ENCODE measurements at regions not wholly inside any gene's neighbourhood (a gene's known extent, or its start where the extent isn't known, plus 50 kb on each side); places are given as distances from the start of the nearest gene placed in this dataset.

DNA sequence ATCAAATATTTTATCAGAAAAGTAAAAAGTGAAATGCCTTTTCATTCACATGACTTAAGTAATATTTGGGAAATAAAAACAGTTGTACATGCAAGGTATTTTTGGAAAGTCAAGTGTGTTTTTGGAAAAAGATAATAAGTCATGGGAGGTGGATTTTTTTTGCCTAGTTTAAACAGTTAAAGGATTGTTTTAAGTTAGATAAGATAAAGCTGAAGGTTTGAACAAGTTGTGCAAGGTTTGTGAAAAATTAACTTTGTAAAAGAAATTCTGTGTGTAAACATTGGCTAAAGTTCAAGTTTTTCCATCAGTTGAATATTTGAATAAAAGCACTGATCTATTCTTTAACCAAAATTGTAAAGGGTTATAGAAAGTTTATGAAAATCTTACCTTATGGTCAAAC, 207.9 kb upstream of the RGPD4 start:
- Histone ChIP-seq H3K9me3 (peaks cover 0 to 5% (median 4%) of the 10 kb centered on the region in 3 donors), H3K4me3 (no peak overlapping the region), H3K36me3 (replicated peaks in 1 of 2; ENCODE audit: insufficient read depth in 1 of 2, low read depth in 2 of 2) (no peaks in the 10 kb centered on the region), H3K4me1 (no peaks in the 10 kb centered on the region), H3K27ac (no peak overlapping the region), H3K27me3 (no peaks in the 10 kb centered on the region)
- no peak for TF ChIP-seq POLR2A (IDR thresholded peaks at IDR 0.05)
- TF ChIP-seq, protein P1, sequence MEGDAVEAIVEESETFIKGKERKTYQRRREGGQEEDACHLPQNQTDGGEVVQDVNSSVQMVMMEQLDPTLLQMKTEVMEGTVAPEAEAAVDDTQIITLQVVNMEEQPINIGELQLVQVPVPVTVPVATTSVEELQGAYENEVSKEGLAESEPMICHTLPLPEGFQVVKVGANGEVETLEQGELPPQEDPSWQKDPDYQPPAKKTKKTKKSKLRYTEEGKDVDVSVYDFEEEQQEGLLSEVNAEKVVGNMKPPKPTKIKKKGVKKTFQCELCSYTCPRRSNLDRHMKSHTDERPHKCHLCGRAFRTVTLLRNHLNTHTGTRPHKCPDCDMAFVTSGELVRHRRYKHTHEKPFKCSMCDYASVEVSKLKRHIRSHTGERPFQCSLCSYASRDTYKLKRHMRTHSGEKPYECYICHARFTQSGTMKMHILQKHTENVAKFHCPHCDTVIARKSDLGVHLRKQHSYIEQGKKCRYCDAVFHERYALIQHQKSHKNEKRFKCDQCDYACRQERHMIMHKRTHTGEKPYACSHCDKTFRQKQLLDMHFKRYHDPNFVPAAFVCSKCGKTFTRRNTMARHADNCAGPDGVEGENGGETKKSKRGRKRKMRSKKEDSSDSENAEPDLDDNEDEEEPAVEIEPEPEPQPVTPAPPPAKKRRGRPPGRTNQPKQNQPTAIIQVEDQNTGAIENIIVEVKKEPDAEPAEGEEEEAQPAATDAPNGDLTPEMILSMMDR (IDR thresholded peaks at IDR 0.05) = no peak
- ATAC-seq (no peak), DNase-seq (no peak)
- intact Hi-C loops (cut with DNase I) = no loop called here

DNA sequence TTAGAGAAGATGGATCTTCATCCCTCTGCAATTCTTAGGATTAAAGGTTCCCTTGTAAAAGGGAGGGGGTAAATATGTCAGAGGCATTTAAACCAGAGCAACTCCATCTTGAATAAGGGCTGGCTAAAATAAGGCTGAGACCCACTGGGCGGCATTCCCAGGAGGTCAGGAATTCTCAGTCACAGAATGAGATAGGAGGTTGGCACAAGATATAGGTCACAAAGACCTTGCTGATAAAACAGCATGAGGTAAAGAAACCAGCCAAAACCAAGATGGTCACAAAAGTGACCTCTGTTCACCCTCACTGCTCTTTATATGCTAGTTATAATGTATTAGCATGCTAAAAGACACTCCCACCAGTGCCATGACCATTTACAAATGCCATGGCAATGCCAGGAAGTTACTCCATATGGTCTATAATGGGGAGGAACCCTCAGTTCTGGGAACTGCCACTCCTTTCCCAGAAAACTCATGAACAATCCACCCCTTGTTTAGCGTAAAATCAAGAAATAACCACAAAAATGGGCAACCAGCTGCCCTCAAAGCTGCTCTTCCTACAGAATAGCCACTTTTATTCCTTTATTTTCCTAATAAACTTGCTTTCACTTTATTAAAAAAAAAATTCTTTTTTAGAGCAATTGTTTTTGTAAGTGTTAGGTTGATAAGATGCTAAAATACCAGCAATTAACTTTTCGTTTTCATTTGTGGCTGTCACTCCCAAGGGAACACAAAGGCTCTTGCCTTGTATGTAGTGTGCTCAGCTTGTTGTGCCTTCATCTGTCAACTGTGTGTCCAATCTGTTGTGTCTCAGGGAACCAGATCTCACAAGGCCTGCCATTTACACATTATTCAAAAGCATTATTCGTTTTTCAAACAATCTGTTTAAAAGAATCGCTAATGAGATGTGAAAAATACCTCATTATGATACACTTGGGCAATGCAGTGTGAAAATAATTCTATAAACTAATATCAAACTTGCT, 205.2 kb upstream of the RGPD4 start:
- Histone ChIP-seq H3K27ac (no peak overlapping the region), H3K9me3 (peaks cover 0 to 5% (median 4%) of the 10 kb centered on the region in 3 donors), H3K36me3 (replicated peaks in 1 of 2; ENCODE audit: insufficient read depth in 1 of 2, low read depth in 2 of 2) (no peaks in the 10 kb centered on the region), H3K4me1 (no peaks in the 10 kb centered on the region), H3K27me3 (no peaks in the 10 kb centered on the region), H3K4me3 (no peak overlapping the region)
- TF ChIP-seq POLR2A (IDR thresholded peaks at IDR 0.05) = no peak
- TF ChIP-seq, protein P1 (IDR thresholded peaks at IDR 0.05) = no peak
- intact Hi-C loops (cut with DNase I) = no loop called here
- DNase-seq (no peak), ATAC-seq (no peak)
- 67 to 74% methylated on average over 5 of the region's 5 CpGs for WGBS, 2 donors

DNA sequence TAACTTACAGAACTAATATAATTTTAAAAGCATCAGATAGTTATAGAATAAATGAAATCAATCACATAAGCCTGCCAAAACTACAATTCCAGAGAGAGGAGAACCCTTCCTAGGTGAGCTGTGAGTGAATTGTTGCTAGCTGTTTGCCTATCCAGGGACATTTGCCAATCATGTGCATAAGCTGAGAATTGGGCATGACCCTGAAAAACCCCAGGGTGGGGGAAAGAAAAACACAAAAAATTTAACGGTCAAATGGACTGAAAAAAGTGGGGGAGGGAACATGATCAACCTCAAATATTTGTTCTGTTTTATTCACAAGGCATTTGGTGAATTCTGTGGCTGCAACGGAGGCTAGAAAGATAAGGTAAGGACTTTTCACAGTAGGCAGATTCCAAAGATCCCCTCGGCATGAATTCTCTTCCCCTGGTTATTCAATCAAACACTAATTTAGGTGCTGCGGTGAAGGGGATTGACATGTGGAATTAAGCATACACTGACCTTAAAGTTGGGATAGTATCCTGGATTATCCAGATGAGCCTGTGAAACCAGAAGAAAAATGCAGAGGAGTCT, 203.9 kb upstream of the RGPD4 start:
- no peak for DNase-seq
- intact Hi-C loops (cut with DNase I) = no loop called here
- no peak for ATAC-seq
- Histone ChIP-seq H3K27me3 (no peaks in the 10 kb centered on the region), H3K9me3 (peaks cover 0 to 4% (median 3%) of the 10 kb centered on the region in 3 donors), H3K4me3 (no peak overlapping the region), H3K36me3 (replicated peaks in 1 of 2; ENCODE audit: insufficient read depth in 1 of 2, low read depth in 2 of 2) (no peaks in the 10 kb centered on the region), H3K27ac (no peak overlapping the region), H3K4me1 (no peaks in the 10 kb centered on the region)
- TF ChIP-seq POLR2A (IDR thresholded peaks at IDR 0.05) = no peak
- TF ChIP-seq, protein P1 (IDR thresholded peaks at IDR 0.05) = no peak
- 31 to 36% methylated on average over 4 of the region's 4 CpGs for WGBS, 2 donors

DNA sequence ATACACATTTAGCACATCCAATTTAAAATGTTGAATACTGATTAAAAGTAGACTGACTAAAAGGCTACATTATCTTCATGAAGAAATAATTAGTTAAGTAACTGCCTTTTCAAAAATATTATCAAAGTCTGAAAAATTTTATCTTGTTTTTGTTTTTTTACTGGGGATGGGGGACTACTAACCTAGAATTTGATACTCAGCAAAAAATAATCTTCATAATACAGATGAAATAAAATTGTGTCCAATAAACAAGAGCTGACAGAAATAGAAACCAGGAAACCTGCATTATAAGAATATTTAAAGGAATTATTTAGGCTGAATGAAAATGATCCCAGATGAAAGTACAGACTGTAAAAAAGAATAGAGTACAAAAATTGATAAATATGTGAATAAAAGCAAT, 200.7 kb upstream of the RGPD4 start:
- no peak for TF ChIP-seq POLR2A (IDR thresholded peaks at IDR 0.05)
- TF ChIP-seq, protein P1 (IDR thresholded peaks at IDR 0.05) = no peak
- no peak overlapping the region for H3K4me3 ChIP-seq
- no peaks in the 10 kb centered on the region for H3K27me3 ChIP-seq
- DNase-seq = no peak
- no peak for ATAC-seq
- H3K9me3 ChIP-seq = peaks cover 0 to 5% (median 0%) of the 10 kb centered on the region in 3 donors
- H3K4me1 ChIP-seq = no peaks in the 10 kb centered on the region
- no peaks in the 10 kb centered on the region for H3K36me3 ChIP-seq (replicated peaks in 1 of 2; ENCODE audit: insufficient read depth in 1 of 2, low read depth in 2 of 2)
- H3K27ac ChIP-seq = no peak overlapping the region
- intact Hi-C loops (cut with DNase I) = no loop called here
